Spleen (tissue), 7 donors: ENCODE measurements at regions not wholly inside any gene's neighbourhood (a gene's known extent, or its start where the extent isn't known, plus 50 kb on each side); places are given as distances from the start of the nearest gene placed in this dataset.

Experiments used
- POLR2AphosphoS5 ChIP-seq, 3 donors: sonication (generic); formaldehyde crosslinking; IDR thresholded peaks; one replicate each; pipeline ENCODE4 v1.5.1; 2017; ENCODE audit warnings: antibody characterized with exemption in 3 of 3
- TF ChIP-seq, protein P1 (sequence below), 11 experiments: fragments of 200-600 bp in 7 of 11; fragments of 450-650 bp in 4 of 11; sonication (generic) in 4 of 11; IDR thresholded peaks in 8 of 11; conservative IDR thresholded peaks in 3 of 11; 1 replicate in 7 of 11; 2 replicates in 4 of 11; pipeline versions ENCODE4 v1.4.0 to v1.8.0; 2016 to 2021; ENCODE audit warnings: antibody characterized with exemption in 11 of 11, inconsistent platforms in 4 of 11, mild to moderate bottlenecking in 1 of 11
- donor health status: DM: no; HTN: no; CAD: no; lungs with moderate emphysema.
- donor health status: DM: no; HTN: no; CAD: no.
- donor health status: DM: no; HTN: no; CAD: no.

GRCh38 chr2:129654331-129654730 is 325.1 kb upstream of the RAB6C start:
- TF ChIP-seq, protein P1, sequence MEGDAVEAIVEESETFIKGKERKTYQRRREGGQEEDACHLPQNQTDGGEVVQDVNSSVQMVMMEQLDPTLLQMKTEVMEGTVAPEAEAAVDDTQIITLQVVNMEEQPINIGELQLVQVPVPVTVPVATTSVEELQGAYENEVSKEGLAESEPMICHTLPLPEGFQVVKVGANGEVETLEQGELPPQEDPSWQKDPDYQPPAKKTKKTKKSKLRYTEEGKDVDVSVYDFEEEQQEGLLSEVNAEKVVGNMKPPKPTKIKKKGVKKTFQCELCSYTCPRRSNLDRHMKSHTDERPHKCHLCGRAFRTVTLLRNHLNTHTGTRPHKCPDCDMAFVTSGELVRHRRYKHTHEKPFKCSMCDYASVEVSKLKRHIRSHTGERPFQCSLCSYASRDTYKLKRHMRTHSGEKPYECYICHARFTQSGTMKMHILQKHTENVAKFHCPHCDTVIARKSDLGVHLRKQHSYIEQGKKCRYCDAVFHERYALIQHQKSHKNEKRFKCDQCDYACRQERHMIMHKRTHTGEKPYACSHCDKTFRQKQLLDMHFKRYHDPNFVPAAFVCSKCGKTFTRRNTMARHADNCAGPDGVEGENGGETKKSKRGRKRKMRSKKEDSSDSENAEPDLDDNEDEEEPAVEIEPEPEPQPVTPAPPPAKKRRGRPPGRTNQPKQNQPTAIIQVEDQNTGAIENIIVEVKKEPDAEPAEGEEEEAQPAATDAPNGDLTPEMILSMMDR (IDR thresholded peaks at IDR 0.05 in 8 of 11, conservative IDR thresholded peaks at IDR 0.05 in 3 of 11): no peak
- TF ChIP-seq POLR2AphosphoS5 (IDR thresholded peaks at IDR 0.05): no peak
